ENCODE measurements at regions not wholly inside any gene's neighbourhood (a gene's known extent, or its start where the extent isn't known, plus 50 kb on each side); places are given as distances from the start of the nearest gene placed in this dataset.

- DNase-seq = no peak
These were observed 349.8 kb downstream of the TNS1 start for GRCh38 chr2:217652761-217653639.

- no peak for DNase-seq
These were observed 352.0 kb downstream of the TNS1 start for GRCh38 chr2:217650716-217651360.

- no peak for DNase-seq
These were observed 352.6 kb downstream of the TNS1 start for GRCh38 chr2:217650229-217650628.

GRCh38 chr2:217647925-217648324, 354.9 kb downstream of the TNS1 start:
- DNase-seq = no peak

GRCh38 chr2:217647226-217647625, 355.6 kb downstream of the TNS1 start:
- DNase-seq = no peak

- DNase-seq = no peak
These were observed 356.9 kb downstream of the TNS1 start for GRCh38 chr2:217645896-217646295.

GRCh38 chr2:217643789-217644301, 358.9 kb downstream of the TNS1 start:
- no peak for DNase-seq

- DNase-seq = no peak
These were observed 359.9 kb downstream of the TNS1 start for GRCh38 chr2:217642944-217643343.

- DNase-seq = no peak
These were observed 360.8 kb downstream of the TNS1 start for GRCh38 chr2:217641960-217642359.

- no peak for DNase-seq
These were observed 363.3 kb downstream of the TNS1 start for GRCh38 chr2:217639481-217639880.

GRCh38 chr2:217638533-217638932, 364.3 kb downstream of the TNS1 start:
- DNase-seq = no peak

GRCh38 chr2:217638031-217638430, 364.8 kb downstream of the TNS1 start:
- no peak for DNase-seq

- DNase-seq = no peak
These were observed 365.7 kb downstream of the TNS1 start for GRCh38 chr2:217636991-217637561.

GRCh38 chr2:217636578-217636977, 366.2 kb downstream of the TNS1 start:
- DNase-seq = no peak

GRCh38 chr2:217634871-217635270, 367.9 kb downstream of the TNS1 start:
- DNase-seq = no peak

- no peak for DNase-seq
These were observed 370.8 kb downstream of the TNS1 start for GRCh38 chr2:217632043-217632442.

GRCh38 chr2:217631115-217631514, 371.7 kb downstream of the TNS1 start:
- DNase-seq = no peak

- no peak for DNase-seq
These were observed 373.4 kb downstream of the TNS1 start for GRCh38 chr2:217629347-217629746.

GRCh38 chr2:217628061-217628460, 374.7 kb downstream of the TNS1 start:
- no peak for DNase-seq

- no peak for DNase-seq
These were observed 375.9 kb downstream of the TNS1 start for GRCh38 chr2:217626926-217627325.

GRCh38 chr2:217625557-217626169, 377.1 kb downstream of the TNS1 start:
- DNase-seq = no peak

GRCh38 chr2:217623281-217623912, 379.4 kb downstream of the TNS1 start:
- DNase-seq = no peak

Data from activated CD4-positive, alpha-beta T cell treated with anti-CD3 and anti-CD28 coated beads, Interleukin-2, amount 50 U/mL, for 4 hours (primary cell).